ENCODE measurements at regions not wholly inside any gene's neighbourhood (a gene's known extent, or its start where the extent isn't known, plus 50 kb on each side); places are given as distances from the start of the nearest gene placed in this dataset.

DNA sequence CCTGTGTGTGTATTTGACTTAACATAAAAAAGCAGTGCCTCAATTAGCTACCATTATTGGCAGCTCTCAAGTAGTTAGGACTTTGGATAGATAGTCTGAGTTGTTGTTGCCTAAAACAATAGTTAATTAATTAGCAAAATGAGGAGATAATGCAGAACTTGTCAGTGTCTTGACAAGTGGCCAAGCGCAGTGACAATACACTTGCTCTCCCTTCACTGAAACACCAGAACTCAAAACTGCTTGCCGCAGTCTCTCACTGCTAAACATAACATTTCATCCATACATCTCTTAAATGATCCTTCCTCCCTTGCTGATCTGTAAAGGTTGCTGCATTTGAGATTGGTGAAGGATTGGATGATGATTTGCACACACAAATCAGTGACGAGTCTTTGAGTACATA, 61.7 kb downstream of the ARHGAP35 start:
- TF ChIP-seq, protein P1, sequence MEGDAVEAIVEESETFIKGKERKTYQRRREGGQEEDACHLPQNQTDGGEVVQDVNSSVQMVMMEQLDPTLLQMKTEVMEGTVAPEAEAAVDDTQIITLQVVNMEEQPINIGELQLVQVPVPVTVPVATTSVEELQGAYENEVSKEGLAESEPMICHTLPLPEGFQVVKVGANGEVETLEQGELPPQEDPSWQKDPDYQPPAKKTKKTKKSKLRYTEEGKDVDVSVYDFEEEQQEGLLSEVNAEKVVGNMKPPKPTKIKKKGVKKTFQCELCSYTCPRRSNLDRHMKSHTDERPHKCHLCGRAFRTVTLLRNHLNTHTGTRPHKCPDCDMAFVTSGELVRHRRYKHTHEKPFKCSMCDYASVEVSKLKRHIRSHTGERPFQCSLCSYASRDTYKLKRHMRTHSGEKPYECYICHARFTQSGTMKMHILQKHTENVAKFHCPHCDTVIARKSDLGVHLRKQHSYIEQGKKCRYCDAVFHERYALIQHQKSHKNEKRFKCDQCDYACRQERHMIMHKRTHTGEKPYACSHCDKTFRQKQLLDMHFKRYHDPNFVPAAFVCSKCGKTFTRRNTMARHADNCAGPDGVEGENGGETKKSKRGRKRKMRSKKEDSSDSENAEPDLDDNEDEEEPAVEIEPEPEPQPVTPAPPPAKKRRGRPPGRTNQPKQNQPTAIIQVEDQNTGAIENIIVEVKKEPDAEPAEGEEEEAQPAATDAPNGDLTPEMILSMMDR (IDR thresholded peaks at IDR 0.05; ENCODE audit: borderline replicate concordance, extremely low read depth, low read length, poor library complexity, severe bottlenecking), result no peak
- no peak for TF ChIP-seq EZH2 (IDR thresholded peaks at IDR 0.05; ENCODE audit: borderline replicate concordance, low read depth, low read length, severe bottlenecking)
